ENCODE measurements at regions not wholly inside any gene's neighbourhood (a gene's known extent, or its start where the extent isn't known, plus 50 kb on each side); places are given as distances from the start of the nearest gene placed in this dataset.

DNA sequence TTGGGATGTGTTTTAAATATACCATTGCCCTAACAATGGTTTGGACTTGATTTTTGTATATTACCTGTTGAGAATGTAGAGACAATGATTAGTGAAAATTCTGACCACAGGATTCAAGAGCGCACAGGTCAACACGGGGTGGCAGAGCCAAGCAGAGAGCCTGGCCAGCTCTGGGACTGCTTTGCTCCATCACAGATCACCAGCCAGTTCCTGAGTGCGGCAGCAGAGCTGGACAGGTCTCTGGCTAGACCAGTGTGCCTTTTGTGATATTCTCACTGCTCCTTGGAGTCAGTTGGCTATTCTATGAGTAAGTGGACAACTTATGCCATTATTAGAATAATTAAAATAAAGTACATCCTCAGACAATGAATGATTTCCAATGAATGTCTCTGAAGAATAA, 351.2 kb upstream of the ATP10A start:
- H3K36me3 ChIP-seq (ENCODE audit: insufficient read depth): no peaks in the 10 kb centered on the region

DNA sequence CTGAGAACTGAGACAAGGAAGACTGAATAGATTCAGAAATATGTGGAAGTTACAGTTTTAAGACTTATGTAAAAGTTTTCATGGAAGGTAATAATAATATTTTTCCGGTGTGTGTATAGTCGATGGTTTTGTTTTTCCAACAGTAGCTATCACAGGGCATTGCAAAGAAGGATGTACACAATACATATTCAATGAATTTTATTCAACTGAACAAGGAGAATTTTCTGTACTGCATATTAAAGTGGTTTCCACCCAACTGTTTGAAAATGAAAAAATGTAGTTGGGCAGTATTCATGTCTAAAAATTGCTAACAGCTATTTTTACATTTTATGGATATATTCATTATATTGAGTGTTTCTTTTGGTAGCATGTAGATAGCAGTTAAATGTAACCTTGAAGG, 350.3 kb upstream of the ATP10A start:
- no peak overlapping the region for H3K9ac ChIP-seq
- no peak overlapping the region for H3K4me3 ChIP-seq (IDR thresholded peaks at IDR 0.05; ENCODE audit: insufficient read depth, low read depth, low read length)
- no peaks in the 10 kb centered on the region for H3K79me2 ChIP-seq (ENCODE audit: insufficient read depth, low read depth)
- TF ChIP-seq, protein P1, sequence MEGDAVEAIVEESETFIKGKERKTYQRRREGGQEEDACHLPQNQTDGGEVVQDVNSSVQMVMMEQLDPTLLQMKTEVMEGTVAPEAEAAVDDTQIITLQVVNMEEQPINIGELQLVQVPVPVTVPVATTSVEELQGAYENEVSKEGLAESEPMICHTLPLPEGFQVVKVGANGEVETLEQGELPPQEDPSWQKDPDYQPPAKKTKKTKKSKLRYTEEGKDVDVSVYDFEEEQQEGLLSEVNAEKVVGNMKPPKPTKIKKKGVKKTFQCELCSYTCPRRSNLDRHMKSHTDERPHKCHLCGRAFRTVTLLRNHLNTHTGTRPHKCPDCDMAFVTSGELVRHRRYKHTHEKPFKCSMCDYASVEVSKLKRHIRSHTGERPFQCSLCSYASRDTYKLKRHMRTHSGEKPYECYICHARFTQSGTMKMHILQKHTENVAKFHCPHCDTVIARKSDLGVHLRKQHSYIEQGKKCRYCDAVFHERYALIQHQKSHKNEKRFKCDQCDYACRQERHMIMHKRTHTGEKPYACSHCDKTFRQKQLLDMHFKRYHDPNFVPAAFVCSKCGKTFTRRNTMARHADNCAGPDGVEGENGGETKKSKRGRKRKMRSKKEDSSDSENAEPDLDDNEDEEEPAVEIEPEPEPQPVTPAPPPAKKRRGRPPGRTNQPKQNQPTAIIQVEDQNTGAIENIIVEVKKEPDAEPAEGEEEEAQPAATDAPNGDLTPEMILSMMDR (conservative IDR thresholded peaks at IDR 0.05; ENCODE audit: low read depth, low read length): no peak
- H3K36me3 ChIP-seq (ENCODE audit: insufficient read depth): no peaks in the 10 kb centered on the region
- no peak overlapping the region for H3K4me2 ChIP-seq
- H3K27ac ChIP-seq: no peak overlapping the region
- no peaks in the 10 kb centered on the region for H4K20me1 ChIP-seq (ENCODE audit: insufficient read depth)
- H3K4me1 ChIP-seq (ENCODE audit: low read depth, poor library complexity, severe bottlenecking): no peaks in the 10 kb centered on the region
- H2AFZ ChIP-seq (ENCODE audit: low read depth): no peak overlapping the region
- no peaks in the 10 kb centered on the region for H3K27me3 ChIP-seq (ENCODE audit: insufficient read depth, low read depth)

More for the DNA sequence above, 351.2 kb upstream of the ATP10A start:
- H3K27me3 ChIP-seq (ENCODE audit: insufficient read depth, low read depth): no peaks in the 10 kb centered on the region
- no peaks in the 10 kb centered on the region for H4K20me1 ChIP-seq (ENCODE audit: insufficient read depth)
- no peak overlapping the region for H3K9ac ChIP-seq
- no peak overlapping the region for H2AFZ ChIP-seq (ENCODE audit: low read depth)
- no peaks in the 10 kb centered on the region for H3K4me1 ChIP-seq (ENCODE audit: low read depth, poor library complexity, severe bottlenecking)
- TF ChIP-seq, protein P1 (conservative IDR thresholded peaks at IDR 0.05; ENCODE audit: low read depth, low read length): no peak
- H3K4me3 ChIP-seq (IDR thresholded peaks at IDR 0.05; ENCODE audit: insufficient read depth, low read depth, low read length): no peak overlapping the region
- no peaks in the 10 kb centered on the region for H3K79me2 ChIP-seq (ENCODE audit: insufficient read depth, low read depth)
- no peak overlapping the region for H3K4me2 ChIP-seq
- H3K27ac ChIP-seq: no peak overlapping the region

DNA sequence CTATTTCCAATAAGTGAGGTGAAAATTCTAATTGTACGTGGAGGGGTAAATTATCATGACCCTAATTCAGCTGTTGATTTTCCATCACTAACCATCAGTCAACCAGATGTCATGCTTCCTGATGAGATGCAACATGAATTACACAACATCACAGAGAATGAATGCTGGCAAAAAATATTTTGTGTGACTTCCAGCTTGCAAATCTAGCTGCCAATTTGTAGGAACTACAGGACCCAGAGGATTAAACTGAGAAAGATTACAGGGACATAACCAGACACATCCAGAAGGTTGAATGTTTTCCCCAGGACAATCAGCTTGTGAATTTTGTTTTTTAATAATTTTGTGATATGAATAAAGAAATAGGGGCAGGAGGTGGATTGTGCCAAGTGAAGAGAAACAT, 349.0 kb upstream of the ATP10A start:
- Histone ChIP-seq H3K4me1 (ENCODE audit: low read depth, poor library complexity, severe bottlenecking) (no peaks in the 10 kb centered on the region), H2AFZ (ENCODE audit: low read depth) (no peak overlapping the region), H3K27ac (no peak overlapping the region), H3K79me2 (ENCODE audit: insufficient read depth, low read depth) (no peaks in the 10 kb centered on the region), H3K9ac (no peak overlapping the region), H3K4me2 (no peak overlapping the region), H3K27me3 (ENCODE audit: insufficient read depth, low read depth) (no peaks in the 10 kb centered on the region), H4K20me1 (ENCODE audit: insufficient read depth) (no peaks in the 10 kb centered on the region), H3K4me3 (IDR thresholded peaks at IDR 0.05; ENCODE audit: insufficient read depth, low read depth, low read length) (no peak overlapping the region), H3K36me3 (ENCODE audit: insufficient read depth) (no peaks in the 10 kb centered on the region)
- TF ChIP-seq, protein P1 (conservative IDR thresholded peaks at IDR 0.05; ENCODE audit: low read depth, low read length): no peak

DNA sequence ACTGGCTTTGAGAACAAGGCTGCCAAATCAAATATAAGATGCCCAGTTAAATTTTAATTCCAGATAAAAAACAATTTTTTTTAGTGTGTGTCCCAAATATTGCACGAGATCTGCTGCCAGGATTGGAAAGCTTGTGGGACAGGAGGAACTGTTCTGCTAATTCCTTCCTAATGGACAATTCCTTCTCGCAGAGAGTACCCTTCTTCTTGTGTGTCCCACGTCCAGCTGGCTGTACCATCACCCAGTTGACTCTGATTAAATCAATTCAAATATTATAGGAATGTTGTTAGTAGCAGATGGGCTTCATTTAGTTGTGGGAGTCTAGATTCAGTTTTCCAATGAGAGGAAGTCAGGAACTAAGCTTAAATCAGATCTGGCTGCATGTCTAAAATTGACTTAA, 347.9 kb upstream of the ATP10A start:
- Histone ChIP-seq H3K79me2 (ENCODE audit: insufficient read depth, low read depth) (no peaks in the 10 kb centered on the region), H3K4me2 (no peak overlapping the region), H3K4me1 (ENCODE audit: low read depth, poor library complexity, severe bottlenecking) (no peaks in the 10 kb centered on the region), H3K4me3 (IDR thresholded peaks at IDR 0.05; ENCODE audit: insufficient read depth, low read depth, low read length) (no peak overlapping the region), H3K36me3 (ENCODE audit: insufficient read depth) (no peaks in the 10 kb centered on the region), H3K27ac (no peak overlapping the region), H3K27me3 (ENCODE audit: insufficient read depth, low read depth) (no peaks in the 10 kb centered on the region), H4K20me1 (ENCODE audit: insufficient read depth) (no peaks in the 10 kb centered on the region), H2AFZ (ENCODE audit: low read depth) (no peak overlapping the region), H3K9ac (no peak overlapping the region)
- TF ChIP-seq, protein P1 (conservative IDR thresholded peaks at IDR 0.05; ENCODE audit: low read depth, low read length): no peak
